ENCODE measurements at regions not wholly inside any gene's neighbourhood (a gene's known extent, or its start where the extent isn't known, plus 50 kb on each side); places are given as distances from the start of the nearest gene placed in this dataset.

- no peak for DNase-seq (ENCODE audit: low read depth, low spot score)
- Histone ChIP-seq H3K27me3 (ENCODE audit: control insufficient read depth, insufficient read depth, low read length) (peaks cover 39% of the 10 kb centered on the region), H3K27ac (ENCODE audit: low read depth, low read length) (no peak overlapping the region), H3K4me3 (ENCODE audit: low read depth, low read length) (no peak overlapping the region), H3K9me3 (ENCODE audit: control insufficient read depth, insufficient read depth, low read length) (no peaks in the 10 kb centered on the region; the same call in none of the 2 replicates)
- CTCF ChIA-PET, result no interaction called here
- no peak for TF ChIP-seq CTCF (IDR thresholded peaks at IDR 0.05; ENCODE audit: low read depth, low read length)
- POLR2A ChIA-PET, result no interaction called here
These were observed 133.7 kb upstream of the RUNX3 start for GRCh38 chr1:25063591-25064416.

GRCh38 chr1:25062621-25063255 is 132.7 kb upstream of the RUNX3 start:
- no peak for TF ChIP-seq CTCF (IDR thresholded peaks at IDR 0.05; ENCODE audit: low read depth, low read length)
- no peak overlapping the region for H3K27ac ChIP-seq (ENCODE audit: low read depth, low read length)
- H3K4me3 ChIP-seq (ENCODE audit: low read depth, low read length), result no peak overlapping the region
- no peak for DNase-seq (ENCODE audit: low read depth, low spot score)
- POLR2A ChIA-PET, result no interaction called here
- H3K27me3 ChIP-seq (ENCODE audit: control insufficient read depth, insufficient read depth, low read length), result peaks cover 35% of the 10 kb centered on the region
- CTCF ChIA-PET, result no interaction called here
- no peaks in the 10 kb centered on the region; the same call in 1 of the 2 replicates for H3K9me3 ChIP-seq (ENCODE audit: control insufficient read depth, insufficient read depth, low read length)

- Histone ChIP-seq H3K9me3 (ENCODE audit: control insufficient read depth, insufficient read depth, low read length) (no peaks in the 10 kb centered on the region; the same call in 1 of the 2 replicates), H3K27ac (ENCODE audit: low read depth, low read length) (no peak overlapping the region), H3K4me3 (ENCODE audit: low read depth, low read length) (no peak overlapping the region), H3K27me3 (ENCODE audit: control insufficient read depth, insufficient read depth, low read length) (peaks cover 32% of the 10 kb centered on the region)
- no peak for TF ChIP-seq CTCF (IDR thresholded peaks at IDR 0.05; ENCODE audit: low read depth, low read length)
- POLR2A ChIA-PET, result no interaction called here
- no peak for DNase-seq (ENCODE audit: low read depth, low spot score)
- CTCF ChIA-PET, result no interaction called here
These were observed 131.4 kb upstream of the RUNX3 start for GRCh38 chr1:25061261-25061995.

GRCh38 chr1:25057188-25057587 is 127.1 kb upstream of the RUNX3 start:
- H3K27ac ChIP-seq (ENCODE audit: low read depth, low read length), result no peak overlapping the region
- DNase-seq (ENCODE audit: low read depth, low spot score), result no peak
- no peak for TF ChIP-seq CTCF (IDR thresholded peaks at IDR 0.05; ENCODE audit: low read depth, low read length)
- POLR2A ChIA-PET, result no interaction called here
- H3K9me3 ChIP-seq (ENCODE audit: control insufficient read depth, insufficient read depth, low read length), result no peaks in the 10 kb centered on the region
- H3K27me3 ChIP-seq (ENCODE audit: control insufficient read depth, insufficient read depth, low read length), result peaks cover 42% of the 10 kb centered on the region
- CTCF ChIA-PET, result no interaction called here
- no peak overlapping the region for H3K4me3 ChIP-seq (ENCODE audit: low read depth, low read length)

- ChIA-PET POLR2A (no interaction called here), CTCF (no interaction called here)
- no peak overlapping the region for H3K27ac ChIP-seq (ENCODE audit: low read depth, low read length)
- DNase-seq (ENCODE audit: low read depth, low spot score), result no peak
- no peak overlapping the region for H3K4me3 ChIP-seq (ENCODE audit: low read depth, low read length)
- no peaks in the 10 kb centered on the region for H3K9me3 ChIP-seq (ENCODE audit: control insufficient read depth, insufficient read depth, low read length)
- peaks cover 40% of the 10 kb centered on the region for H3K27me3 ChIP-seq (ENCODE audit: control insufficient read depth, insufficient read depth, low read length)
- TF ChIP-seq CTCF (IDR thresholded peaks at IDR 0.05; ENCODE audit: low read depth, low read length), result no peak
These were observed 126.5 kb upstream of the RUNX3 start for GRCh38 chr1:25056536-25056935.
